H1 (cell line): ENCODE measurements at regions not wholly inside any gene's neighbourhood (a gene's known extent, or its start where the extent isn't known, plus 50 kb on each side); places are given as distances from the start of the nearest gene placed in this dataset.

ENCODE experiments used
- CTCF ChIA-PET: fragments of 300-600 bp; sonication (Branson Sonifier 250); formaldehyde crosslinking; loops from one replicate; lab custom pipeline; 2021; ENCODE audit not compliant: partially characterized antibody; lab: Charles Lee
- POLR2A ChIA-PET: fragments of 300-600 bp; sonication (Branson Sonifier 250); formaldehyde crosslinking; loops from one replicate; lab custom pipeline; 2021; ENCODE audit warnings: inconsistent platforms; ENCODE audit not compliant: partially characterized antibody; lab: Charles Lee
- DNase-seq, 2 experiments: peaks; one replicate each; pipeline versions ENCODE4 v3.0.0 to v3.0.0-alpha.2; 2010 to 2022; ENCODE audit warnings: low spot score in 2 of 2, low read depth in 1 of 2, mixed read lengths in 1 of 2
- FAIRE-seq: peaks from 2 replicates; lab custom pipeline; 2011; peaks lifted over from hg19 to GRCh38; lab: Jason Lieb, UNC
- H2AFZ ChIP-seq: 2 replicates; pipeline ENCODE4 v1.8.1; 2012; ENCODE audit warnings: low read length, inconsistent platforms
- H2AK5ac ChIP-seq: 2 replicates; pipeline ENCODE4 v1.6.1; 2013; ENCODE audit warnings: low read depth, low read length
- H2BK120ac ChIP-seq: replicated peaks from 2 replicates; pipeline ENCODE3; 2013; ENCODE audit warnings: low read depth, low read length, inconsistent platforms
- H2BK12ac ChIP-seq: 2 replicates; pipeline ENCODE4 v1.6.1; 2013; ENCODE audit warnings: low read depth, low read length
- H2BK15ac ChIP-seq: 2 replicates; pipeline ENCODE4 v1.6.1; 2013; ENCODE audit warnings: low read length
- H2BK20ac ChIP-seq: 2 replicates; pipeline ENCODE4 v1.6.1; 2013; ENCODE audit warnings: low read length
- H2BK5ac ChIP-seq: 2 replicates; pipeline ENCODE4 v1.6.1; 2013; ENCODE audit warnings: low read depth, low read length
- H3K14ac ChIP-seq: 2 replicates; pipeline ENCODE4 v1.6.1; 2013; ENCODE audit warnings: inconsistent platforms; ENCODE audit not compliant: insufficient read length
- H3K18ac ChIP-seq: 2 replicates; pipeline ENCODE4 v1.6.1; 2013; ENCODE audit warnings: low read length; ENCODE audit errors: extremely low read depth
- H3K23ac ChIP-seq: 2 replicates; pipeline ENCODE4 v1.6.1; 2013; ENCODE audit warnings: inconsistent platforms; ENCODE audit not compliant: insufficient read length
- H3K23me2 ChIP-seq: 2 replicates; pipeline ENCODE4 v1.6.1; 2013; ENCODE audit warnings: low read depth, low read length
- H3K27ac ChIP-seq: 2 replicates; pipeline ENCODE4 v1.6.1; 2011; ENCODE audit warnings: low read depth, low read length, inconsistent platforms
- H3K27me3 ChIP-seq, 4 experiments: replicated peaks in 1 of 4; 1 replicate in 1 of 4; 2 replicates in 3 of 4; pipeline versions ENCODE4 v1.6.1 to v1.8.1; 2011 to 2013; ENCODE audit warnings: low read length in 3 of 4, mild to moderate bottlenecking in 3 of 4, inconsistent platforms in 2 of 4, mixed read lengths in 2 of 4, moderate library complexity in 1 of 4; ENCODE audit not compliant: control insufficient read depth in 3 of 4, insufficient read depth in 3 of 4; ENCODE audit errors: extremely low read depth in 1 of 4
- H3K36me3 ChIP-seq, 4 experiments: 2 replicates each; pipeline versions ENCODE4 v1.6.1 to v1.8.1; 2011 to 2013; ENCODE audit warnings: mild to moderate bottlenecking in 4 of 4, low read length in 3 of 4, moderate library complexity in 2 of 4, control low read depth in 1 of 4, inconsistent platforms in 1 of 4; ENCODE audit not compliant: insufficient read depth in 4 of 4, control insufficient read depth in 2 of 4
- H3K4ac ChIP-seq: replicated peaks from 2 replicates; pipeline ENCODE3; 2013; ENCODE audit warnings: low read length, low read depth, mixed read lengths, inconsistent platforms; ENCODE audit not compliant: insufficient read length
- H3K4me1 ChIP-seq, 4 experiments: replicated peaks in 1 of 4; 1 replicate in 1 of 4; 2 replicates in 3 of 4; pipeline versions ENCODE4 v1.6.1 to v1.8.1; 2011 to 2013; ENCODE audit warnings: low read length in 3 of 4, inconsistent platforms in 2 of 4, mixed read lengths in 1 of 4; ENCODE audit not compliant: insufficient read depth in 4 of 4, control insufficient read depth in 3 of 4
- H3K4me2 ChIP-seq, 2 experiments: 2 replicates each; pipeline versions ENCODE4 v1.6.1 to v1.8.1; 2011 to 2013; ENCODE audit warnings: low read depth in 2 of 2, low read length in 2 of 2, control low read depth in 1 of 2, inconsistent platforms in 1 of 2, mild to moderate bottlenecking in 1 of 2; ENCODE audit not compliant: insufficient read depth in 1 of 2
- H3K4me3 ChIP-seq, 4 experiments: fragments of 200-600, 300-600 bp in 1 of 4; sonication (generic), shearing (Covaris generic), sonication (Bioruptor Twin) in 1 of 4; 2 replicates each; pipeline versions ENCODE4 v1.5.1 to v1.8.1; 2011 to 2016; ENCODE audit warnings: low read length in 4 of 4, low read depth in 3 of 4, control low read depth in 2 of 4, inconsistent platforms in 2 of 4, mild to moderate bottlenecking in 2 of 4, mixed read lengths in 1 of 4, moderate library complexity in 1 of 4; ENCODE audit not compliant: insufficient read depth in 2 of 4; ENCODE audit errors: extremely low read depth in 1 of 4
- H3K56ac ChIP-seq: replicated peaks from 2 replicates; pipeline ENCODE3; 2013; ENCODE audit warnings: low read depth, mild to moderate bottlenecking, mixed read lengths, low read length, inconsistent platforms; ENCODE audit not compliant: insufficient read length
- H3K79me1 ChIP-seq: 2 replicates; pipeline ENCODE4 v1.6.1; 2013; ENCODE audit warnings: low read depth, low read length, control low read depth
- H3K79me2 ChIP-seq, 2 experiments: 2 replicates each; pipeline versions ENCODE4 v1.6.1 to v1.8.1; 2012 to 2013; ENCODE audit warnings: low read length in 2 of 2, mild to moderate bottlenecking in 2 of 2, inconsistent platforms in 1 of 2; ENCODE audit not compliant: insufficient read depth in 2 of 2, control insufficient read depth in 1 of 2
- H3K9ac ChIP-seq, 4 experiments: replicated peaks in 1 of 4; 1 replicate in 1 of 4; 2 replicates in 3 of 4; pipeline versions ENCODE4 v1.6.1 to v1.8.1; 2011 to 2013; ENCODE audit warnings: low read depth in 3 of 4, low read length in 3 of 4, control low read depth in 2 of 4, mild to moderate bottlenecking in 2 of 4, moderate library complexity in 2 of 4, inconsistent platforms in 1 of 4; ENCODE audit errors: extremely low read depth in 1 of 4
- H3K9me3 ChIP-seq, 2 experiments: 2 replicates each; pipeline versions ENCODE4 v1.6.1 to v1.8.1; 2012 to 2013; ENCODE audit warnings: mild to moderate bottlenecking in 2 of 2, moderate library complexity in 2 of 2, control low read depth in 1 of 2, inconsistent platforms in 1 of 2, low read depth in 1 of 2, low read length in 1 of 2, mixed read lengths in 1 of 2; ENCODE audit not compliant: insufficient read depth in 2 of 2
- H4K20me1 ChIP-seq, 2 experiments: replicated peaks in 1 of 2; 2 replicates each; pipeline versions ENCODE3 to v1.8.1; 2011 to 2013; ENCODE audit warnings: inconsistent platforms in 2 of 2, low read length in 2 of 2, mild to moderate bottlenecking in 1 of 2; ENCODE audit not compliant: insufficient read depth in 2 of 2, control insufficient read depth in 1 of 2
- H4K5ac ChIP-seq: 2 replicates; pipeline ENCODE4 v1.6.1; 2013; ENCODE audit warnings: low read length, low read depth, mixed read lengths, inconsistent platforms; ENCODE audit not compliant: insufficient read length
- H4K8ac ChIP-seq: 2 replicates; pipeline ENCODE4 v1.8.0; 2013; ENCODE audit warnings: mild to moderate bottlenecking, moderate library complexity, low read length, inconsistent platforms; ENCODE audit not compliant: insufficient read depth; ENCODE audit errors: extremely low read depth
- H4K91ac ChIP-seq: replicated peaks from 2 replicates; pipeline ENCODE3; 2013; ENCODE audit warnings: low read length, mixed read lengths, inconsistent platforms; ENCODE audit not compliant: insufficient read length
- NANOG ChIP-seq: IDR thresholded peaks from 2 replicates; pipeline ENCODE4 v1.6.1; 2011; ENCODE audit warnings: low read length, low read depth, mild to moderate bottlenecking, inconsistent platforms; ENCODE audit not compliant: insufficient read depth, poor library complexity, severe bottlenecking
- TAF1 ChIP-seq: IDR thresholded peaks from 2 replicates; pipeline ENCODE4 v1.6.1; 2011; ENCODE audit warnings: mild to moderate bottlenecking, low read depth, low read length
- YY1 ChIP-seq: IDR thresholded peaks from 2 replicates; pipeline ENCODE4 v1.6.1; 2011; ENCODE audit warnings: low read depth, mild to moderate bottlenecking, low read length
- WGBS, 2 experiments: shearing (Covaris generic) in 1 of 2; methylation state at CpG; one replicate each; pipeline versions ENCODE4 v1.1.6 to v1.1.7; 2013 to 2015; ENCODE audit warnings: low lambda C conversion rate in 2 of 2, mixed read lengths in 2 of 2, inconsistent platforms in 1 of 2, low coverage in 1 of 2, missing lambda C conversion rate in 1 of 2; ENCODE audit not compliant: insufficient replicate concordance in 2 of 2, insufficient coverage in 1 of 2, insufficient read length in 1 of 2; ENCODE audit errors: extremely low coverage in 1 of 2, missing lambda C conversion rate in 1 of 2; 5-methylcytosine and 5-hydroxymethylcytosine counted together

DNA sequence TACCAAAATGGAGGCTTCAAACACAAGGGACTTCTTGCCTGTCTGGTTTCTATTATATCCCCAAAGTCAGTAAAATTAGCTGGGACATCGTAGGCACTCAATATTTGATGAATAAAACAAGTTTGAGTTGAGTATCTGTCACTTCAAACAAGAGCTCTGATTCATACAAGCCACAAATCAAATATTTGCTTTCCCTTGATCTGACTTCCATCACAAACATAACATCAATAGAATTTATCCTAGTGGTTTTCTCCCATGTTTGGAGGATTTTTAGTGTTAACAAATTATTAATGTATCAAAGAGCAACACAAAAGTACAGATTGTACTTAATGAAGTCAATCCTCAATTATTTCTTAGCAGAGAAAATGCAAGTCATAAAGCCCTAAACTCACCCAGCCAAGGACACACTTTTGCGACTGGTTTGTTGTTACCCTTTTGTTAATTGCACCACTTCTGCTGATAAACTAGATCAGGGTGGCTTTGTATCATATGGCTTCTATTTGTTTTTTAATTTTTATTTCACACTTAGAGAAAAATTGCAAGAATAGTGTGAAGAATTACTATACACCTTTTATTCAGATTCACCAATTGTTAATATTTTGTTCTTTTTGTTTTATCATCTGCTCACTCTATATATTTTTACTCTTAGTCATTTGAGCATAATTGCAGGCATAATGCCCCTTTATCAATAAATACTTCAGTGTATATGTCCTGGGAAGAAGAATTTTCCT is 117.4 kb upstream of the PRDM1 start:
- no peak overlapping the region for H2BK15ac ChIP-seq
- ChIA-PET CTCF (interaction anchor here (0.8 to 1.1 kb wide), 2 partner anchors 104 to 134 kb away, joined by 3 to 5 read pairs; no protein-coding TSS in a partner anchor), POLR2A (no interaction called here)
- 83% methylated on average over 2 of the region's 2 CpGs; no CpG with 5 or more reads in 1 of the 2 experiments for WGBS, 2 experiments
- no peak overlapping the region for H3K18ac ChIP-seq
- no peak overlapping the region for H3K4me2 ChIP-seq
- H3K79me2 ChIP-seq, result no peaks in the 10 kb centered on the region
- DNase-seq, result no peak
- H3K23ac ChIP-seq, result no peak overlapping the region
- no peak overlapping the region for H4K91ac ChIP-seq
- H2BK20ac ChIP-seq, result no peak overlapping the region
- FAIRE-seq, result no peak
- no peak overlapping the region for H3K56ac ChIP-seq
- no peak overlapping the region for H3K4me3 ChIP-seq
- H3K23me2 ChIP-seq, result no peaks in the 10 kb centered on the region
- no peak overlapping the region for H4K8ac ChIP-seq
- no peaks in the 10 kb centered on the region for H3K36me3 ChIP-seq
- H3K79me1 ChIP-seq, result no peaks in the 10 kb centered on the region
- 0 out of 4 replicates have a peak, but pooled peaks cover 0 to 3% of the 10 kb centered on the region in 2 experiments for H3K9me3 ChIP-seq
- H3K9ac ChIP-seq, result no peak overlapping the region
- no peak overlapping the region for H2BK12ac ChIP-seq
- H2AK5ac ChIP-seq, result no peak overlapping the region
- H2BK120ac ChIP-seq, result no peak overlapping the region
- no peak overlapping the region for H2BK5ac ChIP-seq
- H3K27me3 ChIP-seq, result no peaks in the 10 kb centered on the region
- H2AFZ ChIP-seq, result no peak overlapping the region
- H3K14ac ChIP-seq, result no peak overlapping the region
- no peaks in the 10 kb centered on the region for H3K4me1 ChIP-seq
- H3K4ac ChIP-seq, result no peak overlapping the region
- H3K27ac ChIP-seq, result no peak overlapping the region
- no peaks in the 10 kb centered on the region for H4K20me1 ChIP-seq
- no peak overlapping the region for H4K5ac ChIP-seq
- TF ChIP-seq TAF1 (no peak), YY1 (no peak), NANOG (no peak)
